ENCODE measurements at regions not wholly inside any gene's neighbourhood (a gene's known extent, or its start where the extent isn't known, plus 50 kb on each side); places are given as distances from the start of the nearest gene placed in this dataset.

DNA sequence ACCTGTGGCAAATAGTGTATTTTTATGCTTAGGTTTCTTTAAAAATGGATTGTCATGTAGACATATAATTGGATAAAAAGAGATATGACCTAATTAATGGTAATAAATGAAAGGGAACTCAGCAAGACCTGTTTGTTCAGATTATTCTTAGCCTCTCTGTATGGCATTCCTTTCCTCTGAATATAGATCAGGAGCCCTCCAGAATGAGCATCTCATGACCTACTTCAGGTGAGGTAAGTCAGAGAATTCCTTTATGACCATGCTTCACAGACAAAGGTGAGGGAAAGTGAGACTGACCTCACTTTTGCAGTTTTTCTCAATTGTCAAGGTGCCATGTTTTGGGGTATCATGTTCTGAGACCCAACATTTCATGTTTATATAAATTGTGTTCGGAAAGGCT lies 1744.3 kb upstream of the PIK3C3 start:
- H3K9me3 ChIP-seq (ENCODE audit: insufficient read depth, low read depth, low read length), result no peaks in the 10 kb centered on the region
- Mint-ChIP-seq H3K4me3 (ENCODE audit: unreplicated experiment) (no peak overlapping the region), H3K4me1 (ENCODE audit: low read depth, unreplicated experiment) (no peaks in the 10 kb centered on the region), H3K27ac (ENCODE audit: unreplicated experiment) (no peak overlapping the region), H3K27me3 (ENCODE audit: low read depth, unreplicated experiment) (no peaks in the 10 kb centered on the region), H3K9me3 (ENCODE audit: unreplicated experiment) (no peaks in the 10 kb centered on the region), H3K36me3 (ENCODE audit: low read depth, unreplicated experiment) (no peaks in the 10 kb centered on the region)
- no peak for DNase-seq (ENCODE audit: low read depth)
- no peaks in the 10 kb centered on the region for H4K20me1 ChIP-seq (ENCODE audit: insufficient read depth, low read length)
- H3K4me3 ChIP-seq (ENCODE audit: insufficient read depth, low read depth, low read length), result no peak overlapping the region
- H3K9ac ChIP-seq (ENCODE audit: low read length), result no peak overlapping the region
- TF ChIP-seq EZH2 (IDR thresholded peaks at IDR 0.05; ENCODE audit: insufficient read depth, low read length), result no peak
- TF ChIP-seq, protein P1, sequence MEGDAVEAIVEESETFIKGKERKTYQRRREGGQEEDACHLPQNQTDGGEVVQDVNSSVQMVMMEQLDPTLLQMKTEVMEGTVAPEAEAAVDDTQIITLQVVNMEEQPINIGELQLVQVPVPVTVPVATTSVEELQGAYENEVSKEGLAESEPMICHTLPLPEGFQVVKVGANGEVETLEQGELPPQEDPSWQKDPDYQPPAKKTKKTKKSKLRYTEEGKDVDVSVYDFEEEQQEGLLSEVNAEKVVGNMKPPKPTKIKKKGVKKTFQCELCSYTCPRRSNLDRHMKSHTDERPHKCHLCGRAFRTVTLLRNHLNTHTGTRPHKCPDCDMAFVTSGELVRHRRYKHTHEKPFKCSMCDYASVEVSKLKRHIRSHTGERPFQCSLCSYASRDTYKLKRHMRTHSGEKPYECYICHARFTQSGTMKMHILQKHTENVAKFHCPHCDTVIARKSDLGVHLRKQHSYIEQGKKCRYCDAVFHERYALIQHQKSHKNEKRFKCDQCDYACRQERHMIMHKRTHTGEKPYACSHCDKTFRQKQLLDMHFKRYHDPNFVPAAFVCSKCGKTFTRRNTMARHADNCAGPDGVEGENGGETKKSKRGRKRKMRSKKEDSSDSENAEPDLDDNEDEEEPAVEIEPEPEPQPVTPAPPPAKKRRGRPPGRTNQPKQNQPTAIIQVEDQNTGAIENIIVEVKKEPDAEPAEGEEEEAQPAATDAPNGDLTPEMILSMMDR (IDR thresholded peaks at IDR 0.05; ENCODE audit: insufficient read depth, low read depth, low read length), result no peak
- no peaks in the 10 kb centered on the region for H3K36me3 ChIP-seq (ENCODE audit: insufficient read depth, low read length)
- no peak overlapping the region for H2AFZ ChIP-seq (ENCODE audit: low read depth, low read length)
- no peak overlapping the region for H3K4me2 ChIP-seq (ENCODE audit: low read length)
- H3K27ac ChIP-seq (ENCODE audit: low read depth, low read length), result no peak overlapping the region
- H3K4me1 ChIP-seq (ENCODE audit: insufficient read depth, low read length), result no peaks in the 10 kb centered on the region
- H3K27me3 ChIP-seq (ENCODE audit: insufficient read depth, low read length), result no peaks in the 10 kb centered on the region
- no peak for FAIRE-seq
- no peaks in the 10 kb centered on the region for H3K79me2 ChIP-seq (ENCODE audit: insufficient read depth, low read length)

DNA sequence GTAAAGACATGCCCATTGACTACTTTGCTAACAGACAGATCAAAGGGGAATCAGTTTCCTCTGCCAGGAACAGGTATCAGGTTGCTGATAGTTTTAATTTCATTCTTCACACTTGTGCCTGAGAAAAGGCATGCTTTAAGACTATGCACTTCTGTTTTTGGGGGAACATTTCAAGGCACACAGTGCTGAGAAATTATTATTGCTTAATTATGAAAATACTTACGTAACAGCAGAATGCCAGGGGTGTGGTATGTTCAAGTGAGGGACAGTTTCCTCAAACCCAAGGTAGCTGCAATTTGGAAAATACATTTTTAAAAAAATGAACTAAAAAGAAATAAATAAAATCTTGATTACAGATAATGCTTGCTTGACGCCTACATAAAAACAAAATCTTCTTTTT lies 1746.1 kb upstream of the PIK3C3 start:
- no peak overlapping the region for H3K27ac Mint-ChIP-seq (ENCODE audit: unreplicated experiment)
- Histone ChIP-seq H2AFZ (ENCODE audit: low read depth, low read length) (no peak overlapping the region), H3K4me3 (ENCODE audit: insufficient read depth, low read depth, low read length) (no peak overlapping the region), H4K20me1 (ENCODE audit: insufficient read depth, low read length) (no peaks in the 10 kb centered on the region), H3K27ac (ENCODE audit: low read depth, low read length) (no peak overlapping the region), H3K27me3 (ENCODE audit: insufficient read depth, low read length) (no peaks in the 10 kb centered on the region), H3K4me2 (ENCODE audit: low read length) (no peak overlapping the region), H3K9ac (ENCODE audit: low read length) (no peak overlapping the region), H3K4me1 (ENCODE audit: insufficient read depth, low read length) (no peaks in the 10 kb centered on the region), H3K36me3 (ENCODE audit: insufficient read depth, low read length) (no peaks in the 10 kb centered on the region), H3K79me2 (ENCODE audit: insufficient read depth, low read length) (no peaks in the 10 kb centered on the region), H3K9me3 (ENCODE audit: insufficient read depth, low read depth, low read length) (no peaks in the 10 kb centered on the region)
- no peaks in the 10 kb centered on the region for H3K4me1 Mint-ChIP-seq (ENCODE audit: low read depth, unreplicated experiment)
- H3K27me3 Mint-ChIP-seq (ENCODE audit: low read depth, unreplicated experiment), result no peaks in the 10 kb centered on the region
- FAIRE-seq (no peak), DNase-seq (ENCODE audit: low read depth) (no peak)
- no peaks in the 10 kb centered on the region for H3K36me3 Mint-ChIP-seq (ENCODE audit: low read depth, unreplicated experiment)
- no peak overlapping the region for H3K4me3 Mint-ChIP-seq (ENCODE audit: unreplicated experiment)
- TF ChIP-seq, protein P1 (IDR thresholded peaks at IDR 0.05; ENCODE audit: insufficient read depth, low read depth, low read length), result no peak
- no peaks in the 10 kb centered on the region for H3K9me3 Mint-ChIP-seq (ENCODE audit: unreplicated experiment)

DNA sequence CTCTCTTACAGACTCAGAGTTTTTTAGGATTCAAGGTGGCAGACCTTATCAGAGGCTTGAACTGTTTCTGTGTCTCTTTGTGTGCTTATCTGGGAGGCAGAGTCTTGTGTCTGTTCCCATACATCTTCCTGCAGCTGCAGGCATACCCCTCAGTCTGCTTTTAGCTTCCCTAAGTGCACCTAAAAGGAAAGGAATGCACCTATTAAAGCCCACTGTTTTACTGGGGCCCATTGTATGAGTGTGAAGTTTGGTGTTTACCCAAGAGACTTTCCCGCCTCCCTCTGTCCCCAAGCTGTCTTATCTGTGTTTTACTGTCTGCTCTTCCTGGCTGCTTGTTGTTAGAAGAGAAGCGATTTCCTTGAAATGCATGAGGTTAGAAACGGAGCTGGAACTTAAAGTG lies 1757.3 kb upstream of the PIK3C3 start:
- H3K27me3 Mint-ChIP-seq (ENCODE audit: low read depth, unreplicated experiment), result no peaks in the 10 kb centered on the region
- Histone ChIP-seq H3K9me3 (ENCODE audit: insufficient read depth, low read depth, low read length) (no peaks in the 10 kb centered on the region), H3K27ac (ENCODE audit: low read depth, low read length) (no peak overlapping the region), H4K20me1 (ENCODE audit: insufficient read depth, low read length) (no peaks in the 10 kb centered on the region), H3K4me2 (ENCODE audit: low read length) (no peak overlapping the region), H3K4me3 (ENCODE audit: insufficient read depth, low read depth, low read length) (no peak overlapping the region), H3K27me3 (ENCODE audit: insufficient read depth, low read length) (no peaks in the 10 kb centered on the region), H3K9ac (ENCODE audit: low read length) (no peak overlapping the region), H3K4me1 (ENCODE audit: insufficient read depth, low read length) (no peaks in the 10 kb centered on the region), H3K79me2 (ENCODE audit: insufficient read depth, low read length) (no peaks in the 10 kb centered on the region), H2AFZ (ENCODE audit: low read depth, low read length) (no peak overlapping the region), H3K36me3 (ENCODE audit: insufficient read depth, low read length) (no peaks in the 10 kb centered on the region)
- peaks cover 2% of the 10 kb centered on the region for H3K9me3 Mint-ChIP-seq (ENCODE audit: unreplicated experiment)
- H3K4me3 Mint-ChIP-seq (ENCODE audit: unreplicated experiment), result no peak overlapping the region
- FAIRE-seq (no peak), DNase-seq (ENCODE audit: low read depth) (no peak)
- no peak overlapping the region for H3K27ac Mint-ChIP-seq (ENCODE audit: unreplicated experiment)
- peaks cover 3% of the 10 kb centered on the region for H3K4me1 Mint-ChIP-seq (ENCODE audit: low read depth, unreplicated experiment)
- TF ChIP-seq, protein P1 (IDR thresholded peaks at IDR 0.05; ENCODE audit: insufficient read depth, low read depth, low read length), result no peak
- no peak for TF ChIP-seq EZH2 (IDR thresholded peaks at IDR 0.05; ENCODE audit: insufficient read depth, low read length)
- H3K36me3 Mint-ChIP-seq (ENCODE audit: low read depth, unreplicated experiment), result no peaks in the 10 kb centered on the region
